ENCODE measurements at regions not wholly inside any gene's neighbourhood (a gene's known extent, or its start where the extent isn't known, plus 50 kb on each side); places are given as distances from the start of the nearest gene placed in this dataset.

- Histone ChIP-seq H4K20me1 (no peaks in the 10 kb centered on the region), H3K4me3 (no peak overlapping the region), H3K36me3 (no peaks in the 10 kb centered on the region), H3K4me2 (no peak overlapping the region), H3K27ac (no peak overlapping the region), H3K9ac (no peak overlapping the region), H3K9me3 (replicated peaks in 1 of 11) (peaks cover 18 to 25% (median 19%) of the 10 kb centered on the region in 11 experiments), H3K27me3 (no peaks in the 10 kb centered on the region), H3K4me1 (no peaks in the 10 kb centered on the region)
- TF ChIP-seq Cebpa-rat (IDR thresholded peaks at IDR 0.05), result no peak
These were observed 344.9 kb upstream of the CHRM2 start for GRCh38 chr7:136523571-136523970.

DNA sequence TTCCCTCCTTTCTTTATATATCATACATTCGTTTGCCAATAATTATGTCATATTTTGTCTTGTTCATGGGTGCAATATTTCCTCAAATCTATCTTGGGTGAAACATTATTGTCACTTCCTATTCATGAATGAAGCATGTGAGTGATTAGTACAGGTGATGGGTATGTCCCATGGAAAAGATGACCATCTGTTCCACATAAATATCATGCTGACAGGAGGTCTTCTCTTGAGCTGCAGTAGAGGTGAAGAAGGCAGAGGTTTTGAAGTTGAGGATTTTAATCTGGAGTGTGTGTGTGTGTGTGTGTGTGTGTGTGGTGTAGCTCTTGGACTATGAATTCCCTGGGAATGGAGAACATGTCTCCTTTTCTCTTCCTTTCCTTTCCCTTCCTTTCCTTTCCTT is 350.5 kb upstream of the CHRM2 start:
- H3K36me3 ChIP-seq, result no peaks in the 10 kb centered on the region
- H3K9me3 ChIP-seq (replicated peaks in 1 of 11), result no peaks in the 10 kb centered on the region
- no peak overlapping the region for H3K9ac ChIP-seq
- no peak overlapping the region for H3K4me2 ChIP-seq
- no peaks in the 10 kb centered on the region for H3K4me1 ChIP-seq
- H3K27ac ChIP-seq, result no peak overlapping the region
- no peaks in the 10 kb centered on the region for H3K27me3 ChIP-seq
- no peak for TF ChIP-seq Cebpa-rat (IDR thresholded peaks at IDR 0.05)
- H3K4me3 ChIP-seq, result no peak overlapping the region
- no peaks in the 10 kb centered on the region for H4K20me1 ChIP-seq

DNA sequence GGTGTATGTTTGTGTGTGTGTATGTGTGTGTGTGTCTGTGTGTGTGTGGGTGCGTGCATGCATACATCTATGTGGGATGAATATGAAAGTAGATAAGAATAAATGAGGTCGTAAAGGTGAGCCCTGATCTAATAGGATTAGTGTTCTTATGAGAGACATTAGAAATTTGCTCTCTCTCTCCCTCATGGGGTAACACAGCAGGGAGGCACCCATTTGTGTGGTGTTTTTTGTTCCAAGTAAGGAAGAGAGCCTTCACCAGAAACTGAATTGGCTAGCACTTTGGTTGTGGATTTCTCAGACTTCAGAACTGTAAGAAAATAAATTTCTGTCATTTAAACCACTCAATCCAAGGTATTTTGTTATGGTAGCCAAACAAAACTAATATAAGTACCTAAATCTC is 353.7 kb upstream of the CHRM2 start:
- no peaks in the 10 kb centered on the region for H3K4me1 ChIP-seq
- no peaks in the 10 kb centered on the region for H3K27me3 ChIP-seq
- peaks cover 5 to 8% (median 6%) of the 10 kb centered on the region in 11 experiments; a peak in 21 of 22 replicates for H3K9me3 ChIP-seq (replicated peaks in 1 of 11)
- no peak overlapping the region for H3K4me3 ChIP-seq
- no peaks in the 10 kb centered on the region for H3K36me3 ChIP-seq
- H3K4me2 ChIP-seq, result no peak overlapping the region
- no peak for TF ChIP-seq Cebpa-rat (IDR thresholded peaks at IDR 0.05)
- no peak overlapping the region for H3K9ac ChIP-seq
- no peak overlapping the region for H3K27ac ChIP-seq
- H4K20me1 ChIP-seq, result no peaks in the 10 kb centered on the region

DNA sequence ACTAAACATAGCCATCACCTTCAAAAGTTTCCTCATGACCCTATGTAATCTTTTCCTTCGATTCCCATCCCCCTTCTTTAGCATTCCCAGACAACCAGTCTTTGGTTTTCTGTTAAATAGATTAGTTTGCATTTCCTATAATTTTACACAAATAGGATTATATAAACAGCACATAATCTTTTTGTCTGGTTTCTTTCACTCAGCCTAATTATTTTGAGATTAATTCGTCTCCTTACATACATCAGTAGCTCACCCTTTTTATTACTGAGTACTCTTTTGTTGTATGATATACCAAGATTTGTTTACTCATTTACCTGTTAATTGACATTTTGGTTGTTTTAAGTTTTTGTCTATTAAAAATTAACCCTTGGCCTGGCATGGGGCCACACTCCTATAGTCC is 354.7 kb upstream of the CHRM2 start:
- H3K9ac ChIP-seq, result no peak overlapping the region
- H3K4me1 ChIP-seq, result no peaks in the 10 kb centered on the region
- no peak overlapping the region for H3K4me3 ChIP-seq
- H3K27ac ChIP-seq, result no peak overlapping the region
- H3K9me3 ChIP-seq (replicated peaks in 1 of 11), result peaks cover 11 to 16% (median 13%) of the 10 kb centered on the region in 11 experiments; a peak in 21 of 22 replicates
- H3K27me3 ChIP-seq, result no peaks in the 10 kb centered on the region
- TF ChIP-seq Cebpa-rat (IDR thresholded peaks at IDR 0.05), result no peak
- H4K20me1 ChIP-seq, result no peaks in the 10 kb centered on the region
- H3K4me2 ChIP-seq, result no peak overlapping the region
- H3K36me3 ChIP-seq, result no peaks in the 10 kb centered on the region

DNA sequence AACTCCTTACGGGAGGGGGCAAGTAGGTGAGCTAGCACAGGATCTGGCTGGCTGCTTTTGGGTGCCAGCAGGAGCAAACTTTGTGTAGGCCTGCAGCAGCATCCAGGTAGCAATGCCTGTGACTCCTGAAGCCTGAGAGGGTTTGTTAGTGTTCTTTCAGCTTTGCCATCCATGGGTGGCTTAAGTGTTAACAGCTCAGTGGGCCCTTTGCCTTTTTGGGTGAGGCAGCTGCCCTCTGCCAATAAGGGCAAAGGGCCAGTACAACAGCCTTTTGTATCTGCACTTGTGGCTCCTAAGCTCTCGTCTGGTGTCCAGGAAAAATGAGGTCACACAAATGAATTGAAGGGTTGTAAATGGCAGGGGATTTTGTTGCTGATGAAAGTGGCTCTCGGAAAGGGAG is 359.0 kb upstream of the CHRM2 start:
- no peak overlapping the region for H3K27ac ChIP-seq
- H3K4me1 ChIP-seq, result no peaks in the 10 kb centered on the region
- H3K4me3 ChIP-seq, result no peak overlapping the region
- no peaks in the 10 kb centered on the region for H3K36me3 ChIP-seq
- H3K27me3 ChIP-seq, result no peaks in the 10 kb centered on the region
- H4K20me1 ChIP-seq, result no peaks in the 10 kb centered on the region
- no peak overlapping the region for H3K9ac ChIP-seq
- H3K4me2 ChIP-seq, result no peak overlapping the region
- H3K9me3 ChIP-seq (replicated peaks in 1 of 11), result peaks cover 11 to 16% (median 13%) of the 10 kb centered on the region in 11 experiments; a peak in 21 of 22 replicates
- no peak for TF ChIP-seq Cebpa-rat (IDR thresholded peaks at IDR 0.05)

DNA sequence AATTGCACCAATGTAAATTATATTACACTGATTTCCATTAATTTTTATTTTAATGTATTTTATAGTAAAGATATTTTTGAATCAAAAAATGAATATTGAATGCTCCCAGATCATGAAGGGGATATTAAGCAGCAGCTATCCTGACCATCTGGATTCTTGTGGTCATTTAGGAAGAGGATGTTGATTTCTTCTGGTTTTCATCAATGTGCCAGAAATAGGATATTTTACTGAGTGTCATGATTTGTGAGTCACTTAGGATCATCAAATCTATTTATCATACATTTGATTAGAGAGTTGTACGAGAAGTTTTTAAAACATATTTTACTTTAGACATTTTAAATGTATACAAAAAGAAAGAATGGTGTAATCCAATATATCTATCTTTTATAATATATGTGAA is 366.3 kb upstream of the CHRM2 start:
- H3K27ac ChIP-seq, result no peak overlapping the region
- no peaks in the 10 kb centered on the region for H3K9me3 ChIP-seq (replicated peaks in 1 of 11)
- no peak overlapping the region for H3K9ac ChIP-seq
- no peaks in the 10 kb centered on the region for H3K27me3 ChIP-seq
- no peak overlapping the region for H3K4me3 ChIP-seq
- no peaks in the 10 kb centered on the region for H3K36me3 ChIP-seq
- no peak overlapping the region for H3K4me2 ChIP-seq
- no peaks in the 10 kb centered on the region for H4K20me1 ChIP-seq
- H3K4me1 ChIP-seq, result no peaks in the 10 kb centered on the region
- no peak for TF ChIP-seq Cebpa-rat (IDR thresholded peaks at IDR 0.05)

DNA sequence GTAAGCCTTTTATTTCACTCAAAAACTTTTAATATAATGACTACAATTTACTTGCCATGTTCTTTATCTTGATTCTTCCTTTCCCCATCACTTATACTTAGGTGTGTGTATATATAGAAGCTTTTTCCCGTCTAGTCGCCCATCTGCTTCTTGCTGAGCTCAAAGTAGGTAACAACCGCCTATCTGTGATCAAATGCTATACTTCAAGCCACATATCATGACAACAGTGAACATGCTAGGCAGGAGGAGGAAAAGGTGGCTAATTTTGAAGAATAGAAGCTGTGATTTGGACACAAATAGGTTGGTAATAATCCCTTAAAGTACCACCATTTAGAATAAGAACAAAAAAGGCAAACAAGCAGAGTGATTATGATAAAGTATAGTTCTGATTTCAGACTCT is 367.3 kb upstream of the CHRM2 start:
- Histone ChIP-seq H3K4me2 (no peak overlapping the region), H4K20me1 (no peaks in the 10 kb centered on the region), H3K4me1 (no peaks in the 10 kb centered on the region), H3K36me3 (no peaks in the 10 kb centered on the region), H3K27me3 (no peaks in the 10 kb centered on the region), H3K27ac (no peak overlapping the region), H3K9ac (no peak overlapping the region), H3K4me3 (no peak overlapping the region), H3K9me3 (replicated peaks in 1 of 11) (no peaks in the 10 kb centered on the region)
- TF ChIP-seq Cebpa-rat (IDR thresholded peaks at IDR 0.05), result no peak

DNA sequence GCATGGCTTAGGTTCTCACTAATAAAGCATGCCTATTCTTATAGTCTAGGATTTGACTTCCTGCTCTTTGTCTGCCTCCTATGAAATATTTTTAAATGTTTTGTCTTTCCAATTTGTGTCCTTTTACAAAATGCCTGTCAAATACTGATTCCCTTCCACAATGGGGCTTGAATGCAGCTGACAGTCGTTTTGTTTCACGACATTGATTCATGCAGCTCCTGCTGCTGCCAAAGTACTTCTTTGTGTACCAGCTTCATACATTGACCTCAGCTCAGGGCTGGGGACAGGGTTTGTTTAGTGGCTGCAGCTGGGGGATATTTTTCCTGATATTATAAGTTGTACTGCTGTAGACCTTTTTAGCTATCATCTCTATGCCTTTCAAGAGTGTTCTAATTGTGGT is 371.9 kb upstream of the CHRM2 start:
- Histone ChIP-seq H3K9ac (no peak overlapping the region), H3K4me1 (no peaks in the 10 kb centered on the region), H3K27ac (no peak overlapping the region), H3K4me2 (no peak overlapping the region), H3K4me3 (no peak overlapping the region), H4K20me1 (no peaks in the 10 kb centered on the region), H3K27me3 (no peaks in the 10 kb centered on the region), H3K36me3 (no peaks in the 10 kb centered on the region), H3K9me3 (replicated peaks in 1 of 11) (no peaks in the 10 kb centered on the region)
- TF ChIP-seq Cebpa-rat (IDR thresholded peaks at IDR 0.05), result no peak

- Histone ChIP-seq H3K9me3 (replicated peaks in 1 of 11) (no peaks in the 10 kb centered on the region), H3K27me3 (no peaks in the 10 kb centered on the region), H3K4me1 (peaks cover 0 to 12% (median 0%) of the 10 kb centered on the region in 10 experiments; a peak in 7 of 20 replicates), H3K36me3 (no peaks in the 10 kb centered on the region), H3K4me2 (no peak overlapping the region), H3K9ac (no peak overlapping the region), H3K4me3 (no peak overlapping the region), H4K20me1 (no peaks in the 10 kb centered on the region), H3K27ac (no peak overlapping the region)
- TF ChIP-seq Cebpa-rat (IDR thresholded peaks at IDR 0.05), result no peak
These were observed 373.4 kb upstream of the CHRM2 start for GRCh38 chr7:136495081-136495480.

- Histone ChIP-seq H4K20me1 (no peaks in the 10 kb centered on the region), H3K4me1 (peaks cover 0 to 16% (median 0%) of the 10 kb centered on the region in 10 experiments; a peak in 7 of 20 replicates), H3K36me3 (no peaks in the 10 kb centered on the region), H3K27me3 (no peaks in the 10 kb centered on the region), H3K9ac (no peak overlapping the region), H3K4me3 (no peak overlapping the region), H3K4me2 (no peak overlapping the region), H3K27ac (no peak overlapping the region), H3K9me3 (replicated peaks in 1 of 11) (no peaks in the 10 kb centered on the region)
- no peak for TF ChIP-seq Cebpa-rat (IDR thresholded peaks at IDR 0.05)
These were observed 376.1 kb upstream of the CHRM2 start for GRCh38 chr7:136492366-136492765.
